ENCODE measurements at regions not wholly inside any gene's neighbourhood (a gene's known extent, or its start where the extent isn't known, plus 50 kb on each side); places are given as distances from the start of the nearest gene placed in this dataset.
"Not testable (repeated sequence)": the region's sequence is repeated elsewhere in the genome, so short reads cannot be mapped to it uniquely, and the experiment has no call there.

DNA sequence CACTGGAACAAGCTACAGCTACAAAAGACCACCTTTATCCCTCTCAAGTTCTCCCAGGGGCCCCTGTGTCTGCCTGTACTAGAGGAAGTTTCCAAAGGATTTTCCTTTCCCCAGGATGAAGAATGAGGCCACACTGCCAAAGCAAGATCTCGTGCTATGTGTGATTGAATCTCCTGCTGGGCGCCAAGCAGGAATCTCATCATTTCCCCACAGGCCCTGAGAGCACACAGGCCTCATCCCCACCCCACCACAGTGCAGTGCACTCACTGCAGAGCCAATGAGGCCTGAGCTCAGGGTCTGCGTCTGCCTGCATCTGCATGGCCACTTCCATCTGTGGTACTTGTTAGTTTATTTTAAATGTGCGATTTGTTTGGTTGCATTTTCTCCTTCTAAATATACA is 387.4 kb upstream of the ASIC2 start:
- H3K4me3 ChIP-seq (ENCODE audit: low read depth, low read length), result no peak overlapping the region

DNA sequence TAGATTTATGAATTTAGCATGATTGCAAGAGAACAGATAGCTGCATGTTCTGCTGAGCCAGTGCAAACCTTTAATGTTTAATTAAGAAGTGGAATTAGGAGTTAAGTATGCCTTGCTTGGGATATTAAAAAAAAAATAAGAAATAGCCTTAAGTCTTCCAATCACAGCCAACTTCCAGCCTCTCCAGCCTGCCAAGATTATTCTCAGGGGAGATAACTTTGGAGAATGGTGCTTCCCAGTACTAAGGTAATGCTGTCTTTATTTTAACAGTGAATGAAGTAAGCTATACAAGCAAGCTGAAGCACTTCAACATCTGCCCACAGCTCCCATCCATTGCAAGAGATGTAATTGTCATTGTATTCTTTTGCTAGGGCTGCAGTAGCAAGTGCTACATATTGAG is 389.5 kb upstream of the ASIC2 start:
- H3K4me3 ChIP-seq (ENCODE audit: low read depth, low read length), result no peak overlapping the region

- H3K4me3 ChIP-seq (ENCODE audit: low read depth, low read length), result no peak overlapping the region
These were observed 391.6 kb upstream of the ASIC2 start for GRCh38 chr17:33684735-33685134.

GRCh38 chr17:33686171-33686570 is 393.1 kb upstream of the ASIC2 start:
- no peak overlapping the region for H3K4me3 ChIP-seq (ENCODE audit: low read depth, low read length)

DNA sequence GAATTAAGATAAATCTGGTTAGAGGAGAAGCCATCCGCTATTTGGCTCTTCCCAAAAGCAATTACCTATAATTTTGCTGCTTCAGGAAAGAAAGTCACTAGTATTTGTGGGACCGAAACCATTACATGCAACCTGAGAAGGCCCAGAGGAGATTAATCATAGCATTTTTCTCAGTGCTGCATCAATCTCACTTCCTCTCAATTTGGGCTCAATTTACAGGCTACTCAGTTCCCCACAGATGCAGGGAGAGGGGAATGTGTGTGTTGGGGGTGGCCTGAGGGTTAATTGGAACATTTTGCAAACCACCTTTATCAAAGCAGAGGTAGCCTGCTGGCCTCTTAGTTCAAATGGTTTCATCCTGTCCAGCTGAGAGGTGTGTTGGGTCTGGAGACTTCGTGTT is 394.7 kb upstream of the ASIC2 start:
- H3K4me3 ChIP-seq (ENCODE audit: low read depth, low read length), result no peak overlapping the region

DNA sequence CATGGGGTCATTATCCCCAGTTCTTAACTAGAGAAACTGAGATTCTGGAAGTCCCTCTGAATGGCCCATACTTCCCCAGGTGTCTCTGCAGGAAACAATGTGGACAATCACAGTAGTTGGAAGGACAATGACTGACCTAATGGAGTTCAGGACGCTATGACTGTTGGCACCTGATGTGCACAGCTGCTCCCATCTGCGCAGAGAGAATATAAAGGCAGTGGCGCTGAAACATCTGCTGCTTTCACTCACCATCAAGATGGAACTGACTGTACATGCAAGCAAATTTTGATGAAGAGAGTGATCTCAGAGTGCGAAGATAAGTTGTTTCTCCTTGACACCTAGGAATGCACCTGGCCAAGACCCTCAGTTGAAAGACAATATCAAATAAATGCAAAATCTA is 395.7 kb upstream of the ASIC2 start:
- no peak overlapping the region for H3K4me3 ChIP-seq (ENCODE audit: low read depth, low read length)

DNA sequence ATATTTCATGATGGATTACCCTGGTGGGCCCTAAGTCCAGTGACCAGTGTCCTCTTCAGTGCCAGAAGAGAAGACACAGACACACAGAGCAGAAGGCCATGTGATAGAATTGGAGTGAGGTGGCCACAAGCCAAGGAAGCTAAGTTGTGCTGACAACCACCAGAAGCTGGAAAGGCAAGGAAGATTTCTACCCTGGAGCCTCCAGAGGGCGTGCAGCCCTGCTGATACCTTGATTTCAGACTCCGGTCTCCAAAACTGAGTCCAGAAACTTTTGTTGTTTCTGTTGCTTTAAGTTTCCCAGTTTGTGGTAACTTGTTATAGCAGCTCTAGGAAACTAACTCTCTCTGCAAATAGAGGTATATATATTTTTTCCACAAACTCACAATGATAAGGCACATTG is 396.6 kb upstream of the ASIC2 start:
- no peak overlapping the region for H3K4me3 ChIP-seq (ENCODE audit: low read depth, low read length)

- no peak overlapping the region for H3K4me3 ChIP-seq (ENCODE audit: low read depth, low read length)
These were observed 402.3 kb upstream of the ASIC2 start for GRCh38 chr17:33695431-33695830.

GRCh38 chr17:33696102-33696501 is 403.0 kb upstream of the ASIC2 start:
- H3K4me3 ChIP-seq (ENCODE audit: low read depth, low read length), result no peak overlapping the region

DNA sequence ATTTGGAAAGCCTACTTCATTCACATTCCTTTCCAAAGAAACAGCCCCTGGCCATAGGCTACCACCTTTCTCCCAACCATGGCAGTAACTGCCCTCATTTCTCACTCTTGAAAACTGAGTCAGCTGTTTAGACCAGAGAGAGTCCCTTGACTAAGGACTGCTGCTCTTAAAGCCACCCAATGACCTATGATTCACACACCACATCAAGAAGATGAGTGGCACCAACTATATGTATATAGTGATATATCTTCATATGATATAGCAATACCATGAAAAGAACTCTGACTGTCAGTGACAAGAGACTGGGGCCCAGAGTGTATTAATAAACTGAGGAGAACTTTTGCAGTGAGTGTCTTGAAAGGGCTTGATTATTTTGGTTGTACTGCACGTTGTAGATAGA is 404.5 kb upstream of the ASIC2 start:
- no peak overlapping the region for H3K4me3 ChIP-seq (ENCODE audit: low read depth, low read length)

- H3K4me3 ChIP-seq (ENCODE audit: low read depth, low read length), result no peak overlapping the region
These were observed 408.8 kb upstream of the ASIC2 start for GRCh38 chr17:33701910-33702309.

GRCh38 chr17:33704856-33705255 is 411.8 kb upstream of the ASIC2 start:
- H3K4me3 ChIP-seq (ENCODE audit: low read depth, low read length), result no peak overlapping the region

DNA sequence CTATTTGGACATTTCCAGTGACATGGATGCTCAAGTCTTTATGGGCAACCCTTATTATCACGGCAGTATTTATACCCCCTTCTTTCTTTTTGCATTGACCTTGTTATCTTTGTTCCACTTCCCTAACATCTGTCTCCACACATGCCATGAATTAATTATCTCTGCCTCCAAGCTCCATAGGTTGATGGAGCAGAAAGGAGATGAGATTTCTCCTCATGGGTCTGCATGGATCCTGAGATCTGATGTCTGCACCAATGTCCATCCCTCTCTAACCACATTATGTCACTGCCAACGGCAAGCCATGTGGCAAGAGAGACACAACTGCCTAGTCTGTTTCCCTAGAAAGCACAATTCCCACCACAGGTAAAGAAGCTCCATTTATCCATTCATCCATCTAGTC is 416.8 kb upstream of the ASIC2 start:
- no peak overlapping the region for H3K4me3 ChIP-seq (ENCODE audit: low read depth, low read length)

DNA sequence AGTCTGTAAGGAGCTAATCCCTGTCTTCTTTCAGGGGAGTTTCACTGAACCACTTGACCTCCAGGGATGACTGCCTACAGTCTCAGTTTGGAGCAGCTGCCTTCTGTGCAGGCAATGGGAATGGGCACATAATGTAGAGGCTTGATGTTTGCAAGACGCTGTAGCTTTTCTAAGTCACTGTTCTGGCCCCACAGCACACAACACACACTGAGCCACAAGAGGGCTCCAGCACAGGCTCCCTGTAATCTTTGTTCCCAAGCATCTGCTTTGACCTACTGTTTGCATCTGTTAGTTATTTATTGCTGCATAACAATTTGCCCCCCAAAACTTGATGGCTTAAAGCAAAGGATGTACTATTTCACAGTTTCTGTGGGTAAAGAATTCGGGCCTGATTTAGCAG is 419.0 kb upstream of the ASIC2 start:
- no peak overlapping the region for H3K4me3 ChIP-seq (ENCODE audit: low read depth, low read length)

DNA sequence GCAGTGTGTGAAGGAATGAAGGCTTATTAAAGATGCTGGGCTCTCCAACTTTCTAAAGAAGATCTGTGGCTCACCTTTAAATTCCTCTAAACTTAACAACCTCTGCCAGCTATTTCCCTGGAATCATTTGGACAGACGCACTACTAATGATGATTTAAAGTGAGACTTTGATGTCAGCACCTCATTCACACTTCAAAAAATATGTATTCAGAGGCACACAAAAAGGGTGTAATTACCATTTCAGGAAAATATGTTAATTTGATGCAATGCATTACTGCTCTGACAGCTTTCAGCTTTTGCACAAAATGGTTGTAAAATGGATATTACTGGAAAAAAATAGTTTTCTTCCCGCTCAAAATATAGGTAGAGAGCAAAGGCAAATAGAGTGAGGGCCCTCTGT is 423.9 kb upstream of the ASIC2 start:
- no peak overlapping the region for H3K4me3 ChIP-seq (ENCODE audit: low read depth, low read length)

DNA sequence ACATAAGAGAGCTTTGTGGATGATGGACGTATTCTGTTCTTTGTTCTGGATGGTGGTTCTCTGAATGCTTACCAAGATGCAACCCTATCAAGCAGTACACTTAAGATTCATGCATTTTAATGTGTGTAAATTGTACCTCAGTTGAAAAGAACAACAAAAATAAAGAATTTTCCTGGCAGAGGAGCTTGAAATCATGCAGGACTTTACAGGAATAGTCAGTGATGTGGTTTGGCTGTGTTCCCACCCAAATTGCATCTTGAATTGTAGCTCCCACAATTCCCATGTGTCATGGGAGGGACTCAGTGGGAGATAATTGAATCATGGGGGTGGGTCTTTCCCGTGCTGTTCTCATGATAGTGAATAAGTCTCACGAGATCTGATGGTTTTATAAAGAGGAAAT is 430.6 kb upstream of the ASIC2 start:
- not testable (repeated sequence) for H3K4me3 ChIP-seq (ENCODE audit: low read depth, low read length)

GRCh38 chr17:33725675-33726271 is 432.7 kb upstream of the ASIC2 start:
- H3K4me3 ChIP-seq (ENCODE audit: low read depth, low read length), result no peak overlapping the region

- H3K4me3 ChIP-seq (ENCODE audit: low read depth, low read length), result no peak overlapping the region
These were observed 437.0 kb upstream of the ASIC2 start for GRCh38 chr17:33730131-33730530.

GRCh38 chr17:33732116-33732515 is 439.0 kb upstream of the ASIC2 start:
- H3K4me3 ChIP-seq (ENCODE audit: low read depth, low read length), result no peak overlapping the region

DNA sequence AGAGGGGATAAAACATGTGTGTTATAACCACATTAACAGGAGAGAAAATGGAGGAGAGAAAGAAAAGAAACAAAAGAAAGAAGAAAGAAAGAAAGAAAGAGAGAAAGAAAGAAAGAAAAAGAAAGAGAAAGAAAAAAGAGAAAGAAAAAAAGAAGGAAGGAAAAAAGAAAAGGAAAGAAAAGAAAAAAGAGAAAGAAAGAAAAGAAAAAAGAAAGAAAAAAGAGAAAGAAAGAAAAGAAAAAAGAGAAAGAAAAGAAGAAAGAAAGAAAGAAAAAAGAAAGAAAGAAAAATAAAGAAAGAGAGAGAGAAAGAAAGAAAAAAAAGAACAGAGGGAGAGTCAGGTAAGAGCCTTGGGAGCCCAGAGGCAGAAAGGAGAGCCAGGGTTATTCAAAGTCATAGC is 446.6 kb upstream of the ASIC2 start:
- H3K4me3 ChIP-seq (ENCODE audit: low read depth, low read length), result no peak overlapping the region

GRCh38 chr17:33745047-33745760 is 452.1 kb upstream of the ASIC2 start:
- H3K4me3 ChIP-seq (ENCODE audit: low read depth, low read length), result no peak overlapping the region

GRCh38 chr17:33749171-33749570 is 456.1 kb upstream of the ASIC2 start:
- no peak overlapping the region for H3K4me3 ChIP-seq (ENCODE audit: low read depth, low read length)

Measured in iPS-11a (cell line).